CD4-positive, CD25-positive, alpha-beta regulatory T cell (primary cell): ENCODE measurements at regions not wholly inside any gene's neighbourhood (a gene's known extent, or its start where the extent isn't known, plus 50 kb on each side); places are given as distances from the start of the nearest gene placed in this dataset.
A peak's percentile ranks its signal among the peaks of the same experiment; 100 is the strongest.

Source experiments
- ATAC-seq, 2 donors: fragments of 150-1000 bp; cut with Tn5 transposase; one replicate each; pipeline ENCODE4 v1.10.0; 2021; ENCODE audit warnings: low read depth in 2 of 2, moderate number of reproducible peaks in 2 of 2, moderate library complexity in 1 of 2
- DNase-seq, 3 donors: peaks; one replicate each; pipeline versions ENCODE4 v3.0.0 to v3.0.0-alpha.2; 2012 to 2022; ENCODE audit warnings: mixed read lengths in 1 of 3
- H3K27ac ChIP-seq: one replicate; pipeline ENCODE4 v1.7.0; 2013; ENCODE audit warnings: mild to moderate bottlenecking, low read length; ENCODE audit not compliant: insufficient read depth, poor library complexity, severe bottlenecking
- H3K27me3 ChIP-seq: one replicate; pipeline ENCODE4 v1.7.0; 2013; ENCODE audit warnings: low read length; ENCODE audit not compliant: control insufficient read depth, insufficient read depth
- H3K36me3 ChIP-seq: one replicate; pipeline ENCODE4 v1.7.0; 2013; ENCODE audit warnings: mild to moderate bottlenecking, low read length, moderate library complexity; ENCODE audit not compliant: control insufficient read depth, insufficient read depth
- H3K4me1 ChIP-seq: 2 replicates; pipeline ENCODE4 v1.7.0; 2013; ENCODE audit warnings: mild to moderate bottlenecking, low read length; ENCODE audit not compliant: insufficient read depth, control insufficient read depth, poor library complexity, severe bottlenecking
- H3K4me3 ChIP-seq: one replicate; pipeline ENCODE4 v1.7.0; 2013; ENCODE audit warnings: low read depth, mild to moderate bottlenecking, low read length, moderate library complexity
- H3K9me3 ChIP-seq, 2 experiments: 1 replicate in 1 of 2; 2 replicates in 1 of 2; pipeline ENCODE4 v1.7.0; 2013; ENCODE audit warnings: low read length in 2 of 2, mild to moderate bottlenecking in 1 of 2, moderate library complexity in 1 of 2; ENCODE audit not compliant: control insufficient read depth in 2 of 2
- H3K27ac Mint-ChIP-seq, 3 donors: one replicate each; pipeline ENCODE4 v1.8.0; 2020 to 2022; ENCODE audit warnings: mild to moderate bottlenecking in 3 of 3, mixed read lengths in 3 of 3, moderate library complexity in 2 of 3
- H3K27me3 Mint-ChIP-seq: one replicate; pipeline ENCODE4 v1.8.0; 2022; ENCODE audit warnings: mild to moderate bottlenecking, mixed read lengths
- H3K36me3 Mint-ChIP-seq: one replicate; pipeline ENCODE4 v1.8.0; 2020; ENCODE audit warnings: mixed read lengths
- H3K4me1 Mint-ChIP-seq, 4 donors: one replicate each; pipeline ENCODE4 v1.8.0; 2020 to 2022; ENCODE audit warnings: mixed read lengths in 4 of 4, mild to moderate bottlenecking in 1 of 4
- H3K4me3 Mint-ChIP-seq, 4 donors: one replicate each; pipeline ENCODE4 v1.8.0; 2020 to 2022; ENCODE audit warnings: mild to moderate bottlenecking in 4 of 4, mixed read lengths in 4 of 4, moderate library complexity in 3 of 4
- H3K9me3 Mint-ChIP-seq, 7 donors: one replicate each; pipeline ENCODE4 v1.8.0; 2020 to 2022; ENCODE audit warnings: mixed read lengths in 7 of 7, mild to moderate bottlenecking in 3 of 7, moderate library complexity in 2 of 7

DNA sequence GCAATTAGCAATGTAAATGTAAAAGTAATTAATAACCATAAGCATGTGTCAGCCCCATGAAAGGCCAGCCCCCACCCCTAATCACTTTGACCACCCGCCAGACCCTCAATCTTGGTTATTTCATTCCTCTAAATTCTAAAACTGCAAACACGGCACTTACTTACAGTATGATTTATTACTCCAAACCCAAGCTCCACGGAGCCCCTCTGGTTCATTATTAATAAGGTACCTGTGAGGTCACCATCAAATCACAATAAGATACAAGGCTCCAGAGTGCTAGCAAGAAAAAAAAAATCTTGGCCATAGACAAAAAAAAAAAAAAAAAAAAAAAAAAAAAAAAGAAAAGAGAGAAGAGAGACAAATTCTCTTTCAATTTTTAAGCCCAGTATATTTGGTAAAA is 879.5 kb downstream of the TDRD15 start:
- H3K4me3 Mint-ChIP-seq: no peak overlapping the region
- H3K4me1 Mint-ChIP-seq: no peaks in the 10 kb centered on the region
- no peaks in the 10 kb centered on the region for H3K27me3 ChIP-seq

DNA sequence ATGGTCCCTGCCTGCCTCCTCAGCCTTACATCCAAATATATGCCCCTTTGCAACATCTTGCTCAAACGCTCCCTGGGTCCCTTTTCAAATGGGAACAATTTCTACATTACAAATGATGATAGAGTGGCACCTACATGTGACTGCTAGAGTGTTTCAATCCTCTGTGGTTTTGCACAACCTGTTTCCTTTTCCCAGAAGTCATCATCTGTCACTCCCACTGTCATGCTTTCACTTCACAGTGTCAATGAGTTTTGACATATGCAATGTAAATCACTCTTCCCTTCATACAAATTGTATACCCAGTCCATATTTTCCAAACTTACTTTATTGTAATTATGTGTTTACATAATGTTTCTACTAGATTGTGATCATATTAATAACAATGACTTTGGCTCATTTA is 887.3 kb downstream of the TDRD15 start:
- ATAC-seq (no peak), DNase-seq (no peak)
- Histone ChIP-seq H3K4me1 (no peaks in the 10 kb centered on the region), H3K27me3 (no peaks in the 10 kb centered on the region), H3K27ac (no peak overlapping the region), H3K4me3 (no peak overlapping the region), H3K9me3 (peaks cover 0 to 3% of the 10 kb centered on the region in 2 experiments), H3K36me3 (no peaks in the 10 kb centered on the region)
- Mint-ChIP-seq H3K4me3 (peak overlapping the region in 1 of 4 donors; percentile 13), H3K27me3 (no peaks in the 10 kb centered on the region), H3K27ac (no peak overlapping the region), H3K4me1 (no peaks in the 10 kb centered on the region), H3K9me3 (peaks cover 7 to 22% (median 9%) of the 10 kb centered on the region in 7 donors), H3K36me3 (no peaks in the 10 kb centered on the region)

More for the DNA sequence above, 879.5 kb downstream of the TDRD15 start:
- Mint-ChIP-seq H3K9me3 (peaks cover 3 to 30% (median 10%) of the 10 kb centered on the region in 7 donors), H3K27me3 (no peaks in the 10 kb centered on the region), H3K36me3 (no peaks in the 10 kb centered on the region), H3K27ac (no peak overlapping the region)
- DNase-seq: no peak
- no peak for ATAC-seq
- no peaks in the 10 kb centered on the region for H3K4me1 ChIP-seq
- H3K27ac ChIP-seq: no peak overlapping the region
- H3K36me3 ChIP-seq: no peaks in the 10 kb centered on the region
- no peak overlapping the region for H3K4me3 ChIP-seq
- H3K9me3 ChIP-seq: no peaks in the 10 kb centered on the region

DNA sequence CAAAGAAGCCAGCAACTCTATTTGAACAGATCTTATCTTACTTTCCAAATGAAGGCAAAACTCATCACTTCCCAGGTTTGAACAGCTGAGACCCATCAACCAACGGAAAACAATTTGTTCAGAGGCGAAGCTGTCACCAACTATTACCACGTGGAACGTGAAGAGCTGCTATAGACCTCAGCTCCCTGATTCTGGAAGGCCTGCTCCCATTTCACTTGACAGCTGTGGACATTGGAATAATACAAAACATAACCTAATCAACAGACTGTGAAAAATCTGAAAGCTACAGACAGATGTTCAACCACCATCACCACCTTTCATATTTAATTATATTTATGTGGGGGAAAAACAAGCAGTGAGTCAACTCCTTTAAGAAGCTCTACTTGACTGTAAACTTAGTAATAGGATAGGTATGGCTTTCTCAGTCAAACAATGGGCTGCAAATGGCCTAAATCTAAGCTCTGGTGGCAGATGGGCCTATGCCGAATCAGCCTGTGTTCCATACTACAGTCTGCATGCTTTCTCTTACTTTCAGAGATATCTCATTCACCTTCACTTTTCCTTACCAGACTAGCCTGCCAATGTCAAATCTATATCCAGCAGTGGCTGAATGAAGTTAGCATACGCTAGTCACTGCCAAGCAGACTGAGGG is 896.4 kb downstream of the TDRD15 start:
- Mint-ChIP-seq H3K9me3 (peaks cover 0 to 15% (median 2%) of the 10 kb centered on the region in 7 donors), H3K27me3 (no peaks in the 10 kb centered on the region), H3K4me3 (no peak overlapping the region), H3K4me1 (no peaks in the 10 kb centered on the region), H3K27ac (no peak overlapping the region), H3K36me3 (no peaks in the 10 kb centered on the region)
- Histone ChIP-seq H3K4me1 (no peaks in the 10 kb centered on the region), H3K4me3 (no peak overlapping the region), H3K27ac (no peak overlapping the region), H3K27me3 (no peaks in the 10 kb centered on the region), H3K36me3 (no peaks in the 10 kb centered on the region), H3K9me3 (peaks cover 0 to 4% of the 10 kb centered on the region in 2 experiments)
- DNase-seq (no peak), ATAC-seq (no peak)

DNA sequence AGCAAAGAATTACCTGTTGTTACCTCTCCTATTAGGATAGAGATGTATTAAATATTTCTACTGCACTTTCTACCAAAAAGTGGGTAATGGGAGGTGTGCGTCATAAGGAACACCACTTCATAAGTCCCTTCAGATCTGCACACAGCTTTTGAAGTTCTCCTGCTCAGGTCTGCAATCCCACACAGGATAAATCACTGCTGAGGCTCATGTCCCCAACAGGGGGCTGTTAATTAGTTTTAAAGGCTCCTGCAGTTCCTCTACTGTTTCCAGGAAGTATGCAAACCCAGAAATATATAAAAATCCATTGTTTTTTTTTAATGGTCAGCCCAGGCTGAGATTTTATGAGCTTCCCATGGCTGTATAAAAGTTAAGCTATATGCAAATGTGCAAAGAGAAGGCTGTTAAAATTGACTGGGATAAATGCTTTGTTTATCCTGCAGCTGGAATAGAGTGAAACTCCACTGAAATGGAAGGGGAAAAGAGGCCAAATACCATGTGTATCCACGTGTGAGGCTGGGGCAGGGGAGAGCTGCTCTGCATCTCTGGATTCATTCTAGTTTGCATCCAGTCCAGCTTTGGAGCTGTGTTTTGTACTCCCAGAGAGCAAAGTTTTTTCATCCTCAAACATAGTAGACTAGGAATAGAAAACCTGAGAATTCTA is 903.7 kb downstream of the TDRD15 start:
- Mint-ChIP-seq H3K27me3 (no peaks in the 10 kb centered on the region), H3K4me3 (no peak overlapping the region), H3K36me3 (no peaks in the 10 kb centered on the region), H3K9me3 (peaks cover 0 to 11% (median 4%) of the 10 kb centered on the region in 7 donors), H3K27ac (peak overlapping the region in 1 of 3 donors; percentile 44), H3K4me1 (no peaks in the 10 kb centered on the region)
- H3K27ac ChIP-seq: no peak overlapping the region
- ATAC-seq: no peak
- H3K36me3 ChIP-seq: no peaks in the 10 kb centered on the region
- no peak for DNase-seq
- no peaks in the 10 kb centered on the region for H3K4me1 ChIP-seq
- no peaks in the 10 kb centered on the region for H3K27me3 ChIP-seq
- no peak overlapping the region for H3K4me3 ChIP-seq
- H3K9me3 ChIP-seq: no peaks in the 10 kb centered on the region

DNA sequence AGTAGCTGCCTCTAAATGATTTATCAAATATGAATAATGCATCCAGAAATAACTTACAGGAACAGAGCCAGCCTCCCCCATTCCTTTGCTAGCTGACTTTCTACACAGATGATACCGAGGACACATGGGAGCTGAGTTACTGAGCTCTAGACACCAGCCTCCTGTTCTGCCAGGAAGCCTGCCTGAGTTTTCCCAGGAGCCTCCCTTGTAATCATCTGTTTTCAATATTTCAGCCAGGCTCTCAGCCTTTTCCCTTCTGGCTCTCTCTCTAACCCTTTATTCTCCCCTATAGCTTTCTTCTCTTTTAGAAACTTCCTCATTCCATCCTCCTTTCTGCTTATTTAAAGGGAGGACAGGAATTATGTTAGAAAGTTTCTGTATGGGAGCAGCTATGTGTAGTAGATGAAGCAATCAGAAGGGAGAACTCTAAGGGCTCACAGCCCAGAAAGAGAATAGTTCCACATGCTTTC is 911.6 kb downstream of the TDRD15 start:
- peaks cover 0 to 11% (median 7%) of the 10 kb centered on the region in 7 donors for H3K9me3 Mint-ChIP-seq
- Histone ChIP-seq H3K36me3 (no peaks in the 10 kb centered on the region), H3K4me1 (no peaks in the 10 kb centered on the region), H3K27me3 (no peaks in the 10 kb centered on the region), H3K9me3 (peaks cover 0 to 4% of the 10 kb centered on the region in 2 experiments), H3K4me3 (no peak overlapping the region), H3K27ac (no peak overlapping the region)
- H3K27me3 Mint-ChIP-seq: no peaks in the 10 kb centered on the region
- no peak for DNase-seq
- no peaks in the 10 kb centered on the region for H3K36me3 Mint-ChIP-seq
- H3K27ac Mint-ChIP-seq: no peak overlapping the region
- no peaks in the 10 kb centered on the region for H3K4me1 Mint-ChIP-seq
- no peak for ATAC-seq
- no peak overlapping the region for H3K4me3 Mint-ChIP-seq

DNA sequence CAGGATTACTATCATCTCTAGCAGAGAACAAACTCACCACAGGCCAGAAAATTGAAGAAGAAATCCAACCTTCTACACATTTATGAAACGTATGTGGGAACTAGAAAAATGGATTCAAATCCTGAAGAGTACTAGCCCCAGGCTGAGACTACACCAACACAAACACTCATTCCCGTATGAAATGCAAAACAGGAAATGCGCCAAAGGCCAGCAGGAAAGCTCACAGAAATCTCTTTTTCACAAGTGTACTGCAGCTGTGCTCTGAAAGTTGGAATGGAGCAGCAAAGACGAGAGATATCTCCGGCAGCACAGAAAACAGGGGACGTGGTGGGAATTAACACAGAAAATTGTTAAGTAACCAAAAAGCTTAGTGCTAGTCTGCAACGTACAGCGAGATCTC is 913.5 kb downstream of the TDRD15 start:
- peaks cover 0 to 15% (median 7%) of the 10 kb centered on the region in 7 donors for H3K9me3 Mint-ChIP-seq
- H3K4me3 ChIP-seq: no peak overlapping the region
- ATAC-seq (no peak), DNase-seq (no peak)
- H3K27me3 ChIP-seq: no peaks in the 10 kb centered on the region
- H3K9me3 ChIP-seq: peaks cover 0 to 4% of the 10 kb centered on the region in 2 experiments
- no peak overlapping the region for H3K4me3 Mint-ChIP-seq
- H3K27ac Mint-ChIP-seq: no peak overlapping the region
- no peaks in the 10 kb centered on the region for H3K27me3 Mint-ChIP-seq
- no peaks in the 10 kb centered on the region for H3K4me1 ChIP-seq
- H3K4me1 Mint-ChIP-seq: no peaks in the 10 kb centered on the region
- no peak overlapping the region for H3K27ac ChIP-seq
- H3K36me3 ChIP-seq: no peaks in the 10 kb centered on the region
- no peaks in the 10 kb centered on the region for H3K36me3 Mint-ChIP-seq

DNA sequence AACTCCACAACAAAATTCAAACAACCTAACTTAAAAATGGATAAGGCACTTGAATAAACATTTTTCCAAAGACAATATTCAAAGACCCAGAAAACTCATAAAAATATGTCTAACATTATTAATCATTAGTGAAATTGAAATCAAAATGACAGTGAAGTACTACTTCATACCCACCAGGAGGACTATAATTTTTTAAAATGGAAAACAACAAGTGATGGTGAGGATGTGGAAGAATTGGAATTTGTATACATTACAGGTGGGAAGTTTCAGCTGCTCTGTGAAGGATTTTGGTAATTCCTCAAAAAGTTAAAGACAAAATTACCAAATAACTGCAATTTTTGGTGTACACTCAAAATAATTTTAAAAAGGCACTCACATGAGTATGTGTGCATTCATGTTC is 920.0 kb downstream of the TDRD15 start:
- no peak for DNase-seq
- H3K27ac Mint-ChIP-seq: no peak overlapping the region

More for the DNA sequence above, 920.0 kb downstream of the TDRD15 start:
- no peak for ATAC-seq
- no peaks in the 10 kb centered on the region for H3K4me1 Mint-ChIP-seq
- H3K27ac ChIP-seq: no peak overlapping the region
- no peaks in the 10 kb centered on the region for H3K27me3 ChIP-seq
- no peaks in the 10 kb centered on the region for H3K27me3 Mint-ChIP-seq
- peaks cover 2 to 28% (median 8%) of the 10 kb centered on the region in 7 donors for H3K9me3 Mint-ChIP-seq
- no peaks in the 10 kb centered on the region for H3K36me3 Mint-ChIP-seq
- no peaks in the 10 kb centered on the region for H3K9me3 ChIP-seq
- no peak overlapping the region for H3K4me3 Mint-ChIP-seq
- no peak overlapping the region for H3K4me3 ChIP-seq
- H3K4me1 ChIP-seq: no peaks in the 10 kb centered on the region
- H3K36me3 ChIP-seq: no peaks in the 10 kb centered on the region
